ENCODE measurements at regions not wholly inside any gene's neighbourhood (a gene's known extent, or its start where the extent isn't known, plus 50 kb on each side); places are given as distances from the start of the nearest gene placed in this dataset.
"Not testable (repeated sequence)": the region's sequence is repeated elsewhere in the genome, so short reads cannot be mapped to it uniquely, and the experiment has no call there.

DNA sequence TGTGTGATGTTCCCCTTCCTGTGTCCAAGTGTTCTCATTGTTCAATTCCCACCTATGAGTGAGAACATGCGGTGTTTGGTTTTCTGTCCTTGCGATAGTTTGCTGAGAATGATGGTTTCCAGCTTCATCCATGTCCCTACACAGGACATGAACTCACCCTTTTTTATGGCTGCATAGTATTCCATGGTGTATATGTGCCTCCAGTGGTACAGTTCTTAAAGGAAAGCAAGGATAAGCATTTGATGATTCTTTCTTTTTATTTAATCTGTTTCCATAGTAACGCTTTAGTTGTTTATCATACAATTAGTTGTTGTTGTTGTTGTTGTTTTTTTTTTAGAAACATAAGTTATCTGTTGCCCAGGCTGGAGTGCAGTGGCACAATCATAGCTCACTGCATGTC lies 133.1 kb downstream of the TSEN15 start:
- DNase-seq: not testable (repeated sequence)

DNA sequence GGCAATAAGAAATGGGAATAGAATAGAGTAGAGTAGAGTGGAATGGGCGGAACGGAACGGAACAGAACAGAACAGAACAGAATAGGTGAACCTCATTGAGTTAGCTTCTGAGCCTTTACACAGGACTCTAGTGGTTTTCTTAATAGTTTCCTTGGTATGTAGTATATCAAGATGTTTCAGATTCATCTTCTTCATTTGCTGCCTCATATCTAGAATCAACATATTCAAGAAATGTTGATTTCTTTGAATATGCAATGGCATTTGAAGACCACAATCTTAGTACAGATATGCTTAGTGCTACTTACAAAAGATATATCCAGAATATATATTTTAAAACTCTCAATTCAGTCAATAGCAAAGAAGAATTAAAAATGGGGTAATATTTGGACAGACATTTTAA lies 133.8 kb downstream of the TSEN15 start:
- DNase-seq: no peak

DNA sequence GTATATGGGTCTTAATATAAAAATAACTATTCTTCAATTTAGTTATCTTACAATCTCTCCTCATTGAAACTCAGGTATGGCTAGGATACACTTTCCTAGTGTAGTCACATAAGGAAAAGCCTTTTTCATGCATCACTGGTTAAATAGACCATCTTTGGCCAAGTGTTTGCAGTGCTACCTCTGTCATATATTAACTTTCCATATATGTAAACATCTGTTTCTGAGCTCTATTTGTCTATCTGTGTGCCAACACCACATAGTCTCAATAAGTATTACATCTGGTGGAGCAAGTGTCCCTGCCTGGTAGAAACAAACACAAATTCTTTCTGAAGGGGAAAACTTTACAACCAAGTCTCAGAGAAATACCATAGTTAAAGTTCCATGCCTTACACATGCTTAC lies 134.6 kb downstream of the TSEN15 start:
- DNase-seq: no peak

DNA sequence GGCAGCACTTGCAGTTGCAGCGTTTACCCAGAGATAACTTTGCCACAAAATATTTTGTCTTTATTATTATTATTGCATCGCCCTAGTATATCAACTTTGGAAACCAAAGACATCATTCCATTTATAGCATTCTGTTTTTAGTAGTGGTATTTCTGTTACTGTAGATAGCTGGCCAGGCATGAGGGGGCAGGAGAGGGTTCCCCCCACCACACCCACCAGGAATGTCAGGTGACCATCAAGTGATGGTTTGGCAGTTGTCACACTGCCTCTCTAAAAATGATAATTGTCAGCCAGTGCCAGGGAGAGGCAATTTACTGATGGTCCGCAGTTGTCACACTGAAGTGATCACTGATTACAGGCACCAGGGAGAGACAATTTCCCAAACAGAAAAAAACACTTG lies 135.6 kb downstream of the TSEN15 start:
- no peak for DNase-seq

DNA sequence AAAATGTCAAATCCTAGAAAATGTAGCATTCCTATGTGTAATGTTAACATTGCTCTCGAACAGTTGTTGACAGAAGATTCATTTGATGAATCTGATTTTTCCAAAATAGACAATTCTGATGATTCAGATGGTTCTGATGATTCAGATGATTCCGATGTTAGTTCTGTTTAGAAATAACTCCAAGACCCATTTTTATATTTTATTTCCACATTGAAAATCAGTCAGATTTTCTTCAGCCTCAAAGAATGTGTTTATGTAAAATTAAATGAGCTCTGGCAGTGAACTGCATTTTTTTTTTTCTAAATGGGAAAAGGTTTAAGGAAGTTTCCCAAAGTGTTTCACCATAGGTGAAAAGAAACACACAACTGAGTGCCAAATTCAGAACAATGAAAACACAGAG lies 136.5 kb downstream of the TSEN15 start:
- DNase-seq: no peak

DNA sequence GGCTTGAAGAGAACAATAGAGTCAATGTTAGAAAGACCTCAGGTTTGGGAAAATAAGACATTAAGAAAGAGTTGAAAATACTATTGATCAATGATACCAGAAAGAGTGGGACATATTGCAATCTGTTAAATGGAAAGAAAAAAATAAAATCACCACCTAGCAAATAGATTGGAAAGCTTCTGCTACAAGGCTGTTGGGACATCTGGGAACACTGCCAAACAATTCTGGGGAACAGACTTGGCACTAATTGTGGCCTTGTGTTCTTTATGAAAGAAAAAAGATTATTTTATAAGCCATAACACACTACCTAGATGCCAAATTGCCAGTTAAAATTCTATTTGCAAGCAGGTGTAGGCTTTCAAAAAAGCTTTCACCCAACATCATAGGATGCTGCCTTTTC lies 137.8 kb downstream of the TSEN15 start:
- DNase-seq: no peak

DNA sequence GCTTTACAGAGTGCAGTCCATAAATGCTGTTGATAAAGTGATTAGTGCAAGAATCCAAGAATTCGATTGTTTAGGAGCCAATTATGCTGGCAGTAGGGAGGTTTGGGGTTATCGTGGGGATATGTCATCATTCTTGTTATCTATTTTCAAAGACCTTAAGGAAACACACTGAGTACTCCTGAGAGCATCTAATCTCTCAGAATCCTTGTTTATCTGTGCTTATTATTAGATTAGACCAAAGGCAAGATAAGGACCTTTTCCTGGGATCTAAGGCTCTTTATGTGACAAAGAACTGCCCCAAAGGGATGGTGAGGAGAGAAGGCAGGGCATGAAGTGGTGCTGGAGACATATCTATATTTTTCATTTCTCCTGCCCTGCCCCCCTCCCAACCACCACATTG lies 139.1 kb downstream of the TSEN15 start:
- no peak for DNase-seq

DNA sequence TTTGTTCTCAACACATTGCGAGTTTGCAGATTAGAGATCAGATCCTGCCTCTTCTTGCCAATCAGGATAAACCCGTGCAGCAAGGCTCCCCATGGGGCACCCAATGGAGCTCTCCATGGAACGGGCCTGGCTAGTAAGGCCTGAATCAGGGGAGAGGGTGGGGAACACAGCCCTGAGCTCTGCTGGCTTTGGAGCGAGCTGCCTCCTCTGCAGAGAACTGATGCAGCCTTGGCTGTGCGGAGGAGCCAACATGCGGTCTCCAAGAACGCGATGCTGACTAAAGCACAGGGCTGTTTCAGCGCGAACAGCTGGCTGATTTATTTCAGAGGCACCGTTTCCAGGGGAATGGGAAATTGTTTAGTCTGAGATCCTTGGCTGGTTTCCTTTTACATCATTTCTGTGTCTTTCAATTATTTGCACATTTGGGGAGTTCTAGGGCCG lies 139.7 kb downstream of the TSEN15 start:
- DNase-seq: no peak

DNA sequence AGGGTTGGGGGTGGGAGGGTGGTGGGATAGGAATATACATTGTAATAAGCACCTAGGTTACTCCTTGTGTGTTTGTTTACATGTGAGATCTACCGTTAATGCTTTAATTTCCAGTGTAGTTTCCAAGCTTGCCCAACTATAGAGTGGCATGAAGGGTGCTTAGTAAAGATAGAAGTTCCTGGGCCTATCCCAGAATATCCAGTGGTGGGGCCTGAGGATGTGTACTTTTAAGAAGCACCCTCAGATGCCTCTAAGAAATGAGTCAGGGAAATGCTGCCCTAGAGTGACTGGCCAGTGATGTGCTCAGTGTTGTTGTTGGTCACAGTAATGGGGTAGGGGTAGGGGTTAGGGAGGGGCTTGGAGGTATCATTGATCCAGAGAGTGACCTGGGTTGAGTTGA lies 141.3 kb downstream of the TSEN15 start:
- no peak for DNase-seq

DNA sequence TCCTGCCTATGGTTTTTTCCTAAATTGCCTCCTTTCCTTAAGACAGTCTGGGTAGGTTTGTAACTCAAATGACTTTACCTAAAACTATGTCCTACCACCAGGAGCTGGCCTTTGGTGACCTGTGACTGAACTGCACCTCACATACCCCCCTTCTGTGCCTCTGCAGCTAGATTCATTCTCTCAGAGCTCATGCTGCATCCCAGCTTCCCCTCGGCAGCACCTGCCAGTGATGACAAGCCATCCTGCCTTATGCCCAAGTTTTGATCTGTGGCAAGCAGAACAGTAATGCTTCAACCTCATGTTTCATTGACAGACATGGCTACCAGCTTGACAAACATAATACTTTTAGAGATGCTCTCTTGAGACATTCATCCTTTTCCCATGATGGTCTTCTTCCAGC lies 141.9 kb downstream of the TSEN15 start:
- no peak for DNase-seq

DNA sequence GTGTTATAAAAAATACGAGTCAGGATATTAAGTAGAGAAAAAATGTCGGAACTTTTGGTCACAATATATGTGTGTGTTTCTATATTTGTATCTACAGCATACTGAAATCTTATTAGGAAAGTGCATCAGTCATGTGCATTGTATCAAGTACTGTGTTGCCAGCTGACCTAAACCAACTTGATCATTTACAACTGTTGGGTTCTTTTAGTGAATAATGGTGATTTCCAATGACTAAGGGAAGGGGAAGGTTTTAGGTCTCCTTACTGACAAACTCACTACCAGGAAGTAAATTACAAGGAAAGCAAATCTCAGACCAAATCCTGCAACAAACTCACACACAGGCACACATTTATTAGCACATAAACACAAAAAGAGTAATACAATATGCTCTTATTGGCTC lies 142.7 kb downstream of the TSEN15 start:
- DNase-seq: no peak

DNA sequence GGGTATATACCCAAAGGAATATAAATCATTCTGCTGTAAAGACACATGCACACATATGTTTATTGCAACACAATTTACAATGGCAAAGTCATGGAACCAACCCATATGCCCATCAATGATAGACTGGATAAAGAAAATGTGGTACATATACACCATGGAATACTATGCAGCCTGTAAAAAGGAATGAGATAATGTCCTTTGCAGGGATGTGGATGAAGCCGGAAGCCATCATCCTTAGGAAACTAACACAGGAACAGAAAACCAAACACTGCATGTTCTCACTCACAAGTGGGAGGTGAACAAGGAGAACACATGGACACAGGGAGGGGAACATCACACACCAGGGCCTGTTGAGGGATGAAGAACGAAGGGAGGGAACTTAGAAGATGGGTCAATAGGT lies 144.2 kb downstream of the TSEN15 start:
- not testable (repeated sequence) for DNase-seq

DNA sequence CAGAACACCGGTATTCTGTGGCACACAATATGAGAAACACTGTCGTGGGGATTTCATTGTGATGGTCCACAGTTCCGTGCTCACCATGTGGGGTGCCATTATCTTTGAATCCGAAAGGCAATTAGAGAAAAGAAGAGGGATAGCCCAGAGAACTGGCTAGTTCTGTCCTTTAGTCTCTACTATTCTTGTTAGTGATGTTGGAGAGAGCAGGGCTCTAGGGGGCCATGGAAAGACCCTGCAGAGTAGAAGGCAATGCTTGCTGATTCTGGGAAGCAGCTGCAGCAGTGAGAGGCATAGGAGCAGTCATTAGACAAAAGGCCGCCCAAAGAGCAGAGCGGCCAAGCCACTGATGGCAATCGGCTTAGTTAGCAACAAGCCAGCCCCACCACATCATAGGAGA lies 146.3 kb downstream of the TSEN15 start:
- DNase-seq: no peak

DNA sequence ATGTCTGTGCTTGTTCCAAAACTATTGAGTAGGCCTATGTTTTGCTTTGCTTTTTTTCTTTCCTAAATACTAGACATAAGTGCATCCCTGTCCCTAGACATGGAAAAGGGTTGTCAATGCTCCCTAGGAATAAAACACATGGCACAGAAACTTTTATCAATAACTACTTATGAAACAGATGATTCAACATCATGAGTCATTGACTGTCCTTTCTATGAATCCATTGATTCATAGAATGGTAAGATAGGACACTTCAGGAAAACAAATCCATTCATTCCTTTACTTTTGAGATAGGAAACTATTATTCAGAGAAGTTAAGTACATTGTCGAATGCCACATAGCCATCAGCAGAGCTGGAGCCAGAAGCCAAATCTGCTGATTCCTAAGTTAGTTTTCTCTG lies 147.5 kb downstream of the TSEN15 start:
- DNase-seq: no peak

DNA sequence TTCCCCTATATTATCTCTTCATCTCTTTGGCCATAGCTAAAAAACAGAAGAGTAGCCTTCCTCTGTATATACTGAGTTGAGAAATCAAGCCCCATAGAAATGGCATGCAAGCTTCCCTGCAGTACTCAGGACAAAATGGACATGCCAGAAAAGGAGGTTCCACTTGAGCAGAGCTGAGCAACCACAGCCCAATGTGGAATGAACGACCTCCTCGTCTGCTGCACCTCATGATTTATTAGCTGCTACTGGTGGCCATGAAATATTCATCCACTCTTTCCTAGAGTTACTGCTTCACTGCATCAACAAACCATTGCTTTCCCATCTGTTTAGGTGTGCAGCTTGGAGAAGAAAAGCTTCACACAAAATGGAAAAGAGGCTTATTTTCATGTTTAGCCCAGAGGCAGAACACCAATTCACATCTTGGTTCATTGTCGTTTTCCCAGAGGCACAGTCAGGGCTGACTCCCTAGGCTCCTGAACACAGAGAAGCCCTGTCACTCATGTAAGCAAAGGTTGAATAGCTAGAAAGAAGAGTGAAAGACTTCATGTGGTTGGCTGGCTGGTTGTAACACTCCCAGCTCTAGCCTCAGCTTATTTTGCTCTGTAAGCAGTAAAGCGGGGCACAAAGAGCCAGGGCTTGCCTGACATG lies 148.0 kb downstream of the TSEN15 start:
- DNase-seq: no peak

DNA sequence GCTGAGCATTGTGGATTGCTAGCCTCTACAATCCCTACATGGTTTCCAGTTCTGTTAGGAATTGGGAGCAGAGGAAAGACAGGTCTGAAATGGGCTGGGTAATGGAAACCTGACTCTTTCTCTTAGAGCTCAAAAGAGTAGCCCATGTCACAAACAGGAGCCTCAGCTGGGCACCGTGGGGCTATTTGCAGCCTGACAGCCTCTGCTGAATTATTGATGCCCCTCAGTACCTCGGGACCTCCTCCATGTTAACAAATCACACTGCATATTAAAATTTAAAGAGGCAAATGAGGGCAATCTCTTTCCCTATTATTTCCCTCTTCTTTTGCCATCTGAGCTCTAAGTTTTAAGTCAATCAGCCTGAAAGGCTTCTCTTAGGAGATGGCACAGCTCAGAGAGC lies 157.1 kb downstream of the TSEN15 start:
- no peak for DNase-seq

DNA sequence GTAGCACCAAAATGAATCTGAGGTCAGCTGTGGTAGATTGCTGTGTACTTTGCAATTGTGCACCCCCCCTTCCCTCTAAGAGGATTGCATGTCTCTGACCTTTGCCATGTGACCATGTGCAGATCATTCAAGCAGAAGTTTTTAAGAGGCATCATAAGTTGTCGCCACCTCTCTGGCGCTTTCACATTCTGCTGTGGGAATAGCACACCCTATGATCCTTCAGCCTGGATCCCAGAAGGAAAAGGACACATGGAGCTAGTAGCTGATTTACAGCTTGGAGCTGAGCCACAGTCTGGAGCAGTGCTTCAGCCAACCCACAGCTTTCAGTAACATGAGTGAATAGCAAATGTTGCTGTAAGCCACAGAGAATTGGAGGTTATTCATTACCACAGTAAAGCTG lies 158.5 kb downstream of the TSEN15 start:
- no peak for DNase-seq

DNA sequence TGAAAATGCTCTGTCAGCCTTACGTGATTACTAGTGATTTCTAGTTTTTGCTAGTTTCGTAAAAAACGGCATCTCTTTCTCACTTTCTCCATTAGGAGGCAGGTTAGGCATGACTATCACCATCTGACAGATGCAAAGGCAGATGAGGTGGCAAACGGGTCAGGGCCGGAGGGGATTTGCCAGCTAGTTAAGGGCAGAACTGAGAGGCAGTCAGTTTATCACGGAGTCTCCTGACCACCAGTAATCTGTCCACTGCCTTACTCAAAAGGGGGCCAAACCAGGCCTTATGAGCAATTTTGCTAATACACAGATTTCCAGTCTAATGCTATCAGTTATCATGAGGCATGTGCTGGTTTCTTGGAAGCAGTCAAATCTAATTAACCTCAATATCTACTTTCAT lies 159.3 kb downstream of the TSEN15 start:
- DNase-seq: no peak

DNA sequence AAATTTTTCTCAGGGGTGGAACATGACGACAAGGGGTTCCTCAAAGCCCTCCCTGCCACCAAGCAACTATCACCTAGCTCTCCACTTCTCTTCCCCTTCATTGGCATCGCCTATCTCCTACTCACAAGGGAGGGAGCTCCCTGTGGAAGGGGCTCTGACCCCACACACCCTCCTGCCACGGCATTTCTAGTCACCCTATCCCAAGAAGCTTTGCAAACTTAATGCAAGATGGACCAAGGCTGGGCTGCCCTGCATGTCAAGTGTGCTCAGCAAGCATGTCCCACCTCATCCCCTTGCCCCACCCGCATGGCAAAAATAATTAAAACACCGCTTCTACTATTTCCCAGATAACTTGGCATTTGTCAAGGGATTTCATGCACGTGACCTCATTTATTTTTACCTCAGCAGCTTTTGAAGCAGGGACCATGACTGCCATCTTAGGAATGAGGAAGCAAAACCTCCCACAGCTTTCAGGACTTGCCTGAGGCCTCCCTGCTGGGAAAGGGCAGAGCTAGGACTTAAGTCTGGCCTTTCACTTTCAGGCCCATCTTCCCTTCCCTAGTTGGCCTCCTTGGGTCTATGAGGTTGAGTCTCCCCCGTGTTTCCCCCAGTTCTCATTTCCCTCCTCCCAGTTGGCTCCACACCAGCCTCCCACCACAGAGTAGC lies 161.3 kb downstream of the TSEN15 start:
- no peak for DNase-seq

DNA sequence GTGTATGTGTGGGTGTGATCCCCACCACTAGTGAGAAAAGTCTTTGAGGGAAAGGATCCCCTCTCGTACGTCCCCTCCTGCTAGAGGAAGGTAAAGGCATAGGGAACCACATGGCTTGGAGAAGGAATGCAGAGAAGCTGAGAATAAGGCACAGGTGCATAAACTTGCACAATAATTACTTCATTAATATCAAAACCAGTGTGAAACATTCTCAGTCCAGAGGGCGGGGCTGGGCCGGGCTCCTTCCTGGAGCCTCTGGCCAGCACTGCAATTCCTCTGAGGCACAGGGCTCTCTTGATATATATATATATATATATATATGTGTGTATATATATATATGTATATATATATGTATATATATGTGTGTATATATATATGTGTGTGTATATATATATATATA lies 162.6 kb downstream of the TSEN15 start:
- no peak for DNase-seq

DNA sequence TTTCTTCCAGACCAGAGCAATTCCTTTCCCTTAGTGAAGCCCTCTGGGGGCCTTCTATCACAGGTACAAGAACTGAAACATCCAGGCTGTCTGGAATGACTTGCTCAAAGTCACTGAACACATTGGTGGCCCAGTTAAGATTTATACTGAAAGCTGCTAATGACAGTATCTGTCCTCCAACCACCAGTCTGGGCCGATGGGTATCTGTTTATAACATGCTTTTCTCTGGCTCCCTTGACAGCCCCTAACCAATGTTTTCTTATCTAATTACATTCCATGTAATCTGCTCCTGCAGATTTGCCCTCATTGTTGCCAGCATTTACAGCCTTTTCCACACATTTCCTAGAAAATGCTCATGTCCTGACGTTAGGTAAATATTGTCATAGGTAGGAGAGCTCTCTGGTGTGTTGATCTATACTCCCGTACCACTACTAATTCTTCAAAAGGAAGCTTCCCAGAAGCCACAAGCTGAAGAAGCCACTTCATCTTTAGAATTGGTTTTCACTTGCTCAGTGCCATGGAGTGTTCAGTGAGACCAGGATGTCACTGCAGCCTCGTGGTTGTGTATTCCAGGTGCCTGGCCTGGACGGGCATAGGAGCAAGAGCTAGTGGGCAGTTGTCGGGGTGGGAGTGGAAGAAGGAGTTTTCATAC lies 163.9 kb downstream of the TSEN15 start:
- no peak for DNase-seq

DNA sequence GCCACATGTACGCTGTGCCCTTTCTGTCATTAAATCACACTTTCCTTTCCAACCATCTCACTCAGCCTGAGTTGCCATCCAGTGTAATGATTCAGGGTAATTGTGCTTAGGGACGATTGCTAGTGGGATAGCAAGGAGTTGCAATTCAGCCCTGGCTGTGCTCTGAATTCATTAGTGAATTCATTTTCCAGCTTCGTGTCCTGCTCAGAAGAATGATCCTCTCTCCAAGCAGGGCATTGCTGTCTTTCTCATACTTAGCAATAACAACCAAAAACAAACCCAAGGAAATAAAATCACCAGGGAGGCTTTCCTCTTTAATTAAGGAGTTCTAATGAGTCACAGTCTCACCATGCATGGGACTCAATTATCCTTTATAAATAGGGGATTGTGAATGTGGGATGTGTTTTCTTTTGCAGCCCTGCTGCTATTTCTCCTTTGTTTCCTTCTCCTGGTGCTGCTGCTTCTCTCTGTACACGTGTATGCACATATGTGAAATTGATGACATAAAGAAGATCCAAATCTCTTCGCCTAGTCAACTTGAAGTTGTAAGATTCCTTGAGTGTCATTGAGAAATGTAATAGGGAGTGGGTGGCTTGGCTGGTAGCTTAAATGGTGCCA lies 167.0 kb downstream of the TSEN15 start:
- DNase-seq: no peak

DNA sequence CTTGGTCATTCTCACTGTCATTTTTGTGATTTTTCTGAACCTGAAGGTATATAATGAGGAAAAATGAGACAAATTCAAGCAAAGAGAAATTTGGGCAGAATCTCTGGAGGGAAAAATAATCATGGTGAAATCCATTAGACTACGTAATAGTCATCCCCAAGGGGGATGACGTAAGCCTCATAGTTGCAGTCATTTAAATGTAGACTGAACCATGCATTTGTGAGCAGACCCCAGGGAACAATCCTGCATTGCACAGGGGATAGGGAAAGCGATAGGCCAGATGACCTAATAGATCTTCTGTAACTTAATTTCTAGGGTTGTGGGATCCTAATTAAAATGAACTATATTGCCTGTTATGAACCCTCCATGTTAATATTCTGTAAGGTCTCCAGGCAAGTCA lies 167.4 kb upstream of the C1orf21 start:
- DNase-seq: no peak

DNA sequence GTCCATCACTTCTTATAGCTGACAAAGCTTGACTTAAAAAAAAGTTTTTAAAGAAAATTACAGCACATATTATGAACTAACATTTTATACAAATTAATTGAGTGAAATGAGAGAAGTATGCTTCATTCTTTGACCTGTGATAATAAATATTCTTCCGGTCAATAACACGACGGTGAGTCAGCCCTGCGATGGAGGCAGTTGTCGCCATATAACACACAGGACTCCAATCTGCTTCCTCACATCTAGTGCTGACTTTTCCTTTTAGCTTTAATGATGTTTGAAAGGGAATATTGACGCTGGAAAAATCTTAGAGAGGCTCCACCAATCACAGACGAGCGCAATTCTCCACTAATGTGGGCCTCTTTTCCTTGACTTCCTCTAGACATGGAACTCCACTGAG lies 166.9 kb upstream of the C1orf21 start:
- DNase-seq: no peak

Data from CD4-positive, alpha-beta T cell treated with Interleukin-6 for 4 hours (primary cell).